ENCODE measurements at regions not wholly inside any gene's neighbourhood (a gene's known extent, or its start where the extent isn't known, plus 50 kb on each side); places are given as distances from the start of the nearest gene placed in this dataset.

GRCh38 chr7:55690-56248 lies 136.6 kb upstream of the FAM20C start:
- no peak for TF ChIP-seq CTCF (IDR thresholded peaks at IDR 0.05)
- no peak for TF ChIP-seq POLR2A (IDR thresholded peaks at IDR 0.05)
- no peak for TF ChIP-seq POLR2AphosphoS5 (IDR thresholded peaks at IDR 0.05)
